ENCODE measurements at regions not wholly inside any gene's neighbourhood (a gene's known extent, or its start where the extent isn't known, plus 50 kb on each side); places are given as distances from the start of the nearest gene placed in this dataset.

- Histone ChIP-seq H3K4me3 (ENCODE audit: low read depth, low read length) (no peak overlapping the region), H3K36me3 (replicated peaks) (no peaks in the 10 kb centered on the region), H3K27me3 (replicated peaks) (no peaks in the 10 kb centered on the region), H3K27ac (no peak overlapping the region)
- no peak for DNase-seq
- in situ Hi-C loops (cut with HindIII; ENCODE audit: low pct_ligation_motif_present, low sequenced_read_pairs), result no loop called here
- no peak for TF ChIP-seq CTCF (IDR thresholded peaks at IDR 0.05; ENCODE audit: low read depth, low read length, missing control alignments)
Observed at GRCh38 chr5:68648944-68649857, 433.6 kb downstream of the PIK3R1 start.

DNA sequence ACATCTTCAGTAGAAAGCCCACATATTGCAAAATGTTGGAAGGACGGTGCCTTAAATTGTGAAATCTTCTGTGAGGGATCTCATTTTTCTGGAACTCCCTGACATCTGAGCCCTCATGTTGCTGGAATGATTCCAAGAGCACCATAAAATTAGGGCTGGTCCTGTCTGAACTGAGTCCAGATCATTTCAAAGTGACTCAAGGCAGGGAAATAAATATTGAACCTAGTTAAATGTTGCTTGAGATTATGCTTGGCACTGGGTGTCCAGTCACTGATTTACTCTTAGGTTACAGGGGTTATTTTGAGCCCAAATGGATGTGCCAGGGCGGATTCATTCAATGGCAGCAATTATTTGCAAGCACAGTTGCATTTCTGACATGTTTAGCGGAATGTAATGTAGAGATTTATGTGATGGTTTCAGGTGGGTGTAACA lies 437.0 kb downstream of the PIK3R1 start:
- DNase-seq, result no peak
- Histone ChIP-seq H3K4me3 (ENCODE audit: low read depth, low read length) (no peak overlapping the region), H3K27me3 (replicated peaks) (no peaks in the 10 kb centered on the region), H3K27ac (no peak overlapping the region), H3K36me3 (replicated peaks) (no peaks in the 10 kb centered on the region)
- in situ Hi-C loops (cut with HindIII; ENCODE audit: low pct_ligation_motif_present, low sequenced_read_pairs), result no loop called here
- no peak for TF ChIP-seq CTCF (IDR thresholded peaks at IDR 0.05; ENCODE audit: low read depth, low read length, missing control alignments)

- H3K36me3 ChIP-seq (replicated peaks), result no peaks in the 10 kb centered on the region
- no peak for TF ChIP-seq CTCF (IDR thresholded peaks at IDR 0.05; ENCODE audit: low read depth, low read length, missing control alignments)
- no peaks in the 10 kb centered on the region for H3K27me3 ChIP-seq (replicated peaks)
- DNase-seq, result no peak
- no peak overlapping the region for H3K4me3 ChIP-seq (ENCODE audit: low read depth, low read length)
- in situ Hi-C loops (cut with HindIII; ENCODE audit: low pct_ligation_motif_present, low sequenced_read_pairs), result no loop called here
- no peak overlapping the region for H3K27ac ChIP-seq
Observed at GRCh38 chr5:68653471-68653870, 437.9 kb downstream of the PIK3R1 start.

- H3K36me3 ChIP-seq (replicated peaks), result no peaks in the 10 kb centered on the region
- no peaks in the 10 kb centered on the region for H3K27me3 ChIP-seq (replicated peaks)
- H3K4me3 ChIP-seq (ENCODE audit: low read depth, low read length), result no peak overlapping the region
- in situ Hi-C loops (cut with HindIII; ENCODE audit: low pct_ligation_motif_present, low sequenced_read_pairs), result no loop called here
- TF ChIP-seq CTCF (IDR thresholded peaks at IDR 0.05; ENCODE audit: low read depth, low read length, missing control alignments), result no peak
- H3K27ac ChIP-seq, result no peak overlapping the region
- no peak for DNase-seq
Observed at GRCh38 chr5:68657055-68657961, 436.5 kb upstream of the SLC30A5 start.

- Histone ChIP-seq H3K36me3 (replicated peaks) (no peaks in the 10 kb centered on the region), H3K27me3 (replicated peaks) (no peaks in the 10 kb centered on the region), H3K4me3 (ENCODE audit: low read depth, low read length) (no peak overlapping the region), H3K27ac (no peak overlapping the region)
- no peak for TF ChIP-seq CTCF (IDR thresholded peaks at IDR 0.05; ENCODE audit: low read depth, low read length, missing control alignments)
- in situ Hi-C loops (cut with HindIII; ENCODE audit: low pct_ligation_motif_present, low sequenced_read_pairs), result no loop called here
- DNase-seq, result no peak
Observed at GRCh38 chr5:68658810-68659372, 434.9 kb upstream of the SLC30A5 start.
